ENCODE measurements at regions not wholly inside any gene's neighbourhood (a gene's known extent, or its start where the extent isn't known, plus 50 kb on each side); places are given as distances from the start of the nearest gene placed in this dataset.

GRCh38 chr20:18972251-18972876, 158.8 kb downstream of the SCP2D1 start:
- no peak for TF ChIP-seq CTCF (optimal IDR thresholded peaks at IDR 0.05 in 1 of 3, IDR thresholded peaks at IDR 0.05 in 1 of 3, conservative IDR thresholded peaks at IDR 0.05 in 1 of 3; ENCODE audit: extremely low read depth in 1 of 3, insufficient read depth in 2 of 3, low read length in 3 of 3)
- no peak for TF ChIP-seq EZH2 (IDR thresholded peaks at IDR 0.05; ENCODE audit: low read length)
